Daoy (cell line): ENCODE measurements at regions not wholly inside any gene's neighbourhood (a gene's known extent, or its start where the extent isn't known, plus 50 kb on each side); places are given as distances from the start of the nearest gene placed in this dataset.

ENCODE experiments used
- DNase-seq: peaks from one replicate; pipeline ENCODE4 v3.0.0-alpha.2; 2015; ENCODE audit warnings: low read depth

- no peak for DNase-seq
Observed at GRCh38 chr18:2423761-2424160, 147.5 kb downstream of the METTL4 start.

DNA sequence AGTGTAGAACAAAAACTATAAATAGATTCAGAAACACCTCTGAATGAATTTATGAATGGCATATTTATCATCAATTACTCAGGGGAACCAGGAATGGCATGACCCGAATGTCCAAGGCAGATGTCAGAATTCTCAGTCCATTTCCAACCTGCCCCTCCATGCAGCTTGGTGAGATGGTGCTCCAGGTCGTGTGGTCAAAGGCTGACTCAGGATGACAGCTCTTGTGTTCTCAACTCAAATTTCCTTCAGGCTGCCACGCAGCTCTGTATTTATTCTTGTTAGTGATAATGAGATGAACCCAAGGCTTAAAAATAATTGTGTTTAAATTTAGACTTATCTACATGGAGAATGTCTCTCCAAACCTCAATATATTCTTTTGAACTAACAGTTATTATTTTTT, 146.9 kb downstream of the METTL4 start:
- DNase-seq, result no peak

GRCh38 chr18:2425426-2426317, 145.6 kb downstream of the METTL4 start:
- no peak for DNase-seq

- no peak for DNase-seq
Observed at GRCh38 chr18:2430191-2430590, 141.1 kb downstream of the METTL4 start.

GRCh38 chr18:2431806-2432205, 139.5 kb downstream of the METTL4 start:
- no peak for DNase-seq

DNA sequence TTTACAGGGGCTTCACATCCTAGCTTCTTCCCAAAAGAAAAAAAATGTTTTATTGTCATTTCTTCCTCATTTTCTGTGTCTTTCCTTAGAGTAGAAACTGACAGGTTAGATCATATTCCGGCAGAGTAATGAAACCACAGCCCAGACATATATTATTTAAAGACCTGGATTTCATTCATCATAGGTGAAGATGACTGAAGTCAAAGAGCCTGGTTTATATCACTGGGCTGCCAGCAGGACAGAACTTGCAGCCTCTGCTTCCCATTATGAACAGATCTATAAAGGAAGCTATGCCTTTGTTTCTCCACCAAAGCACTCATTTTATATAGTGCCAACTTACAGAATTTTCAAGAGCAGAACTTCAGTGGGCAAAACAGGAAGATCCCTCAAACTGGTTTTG, 137.9 kb downstream of the METTL4 start:
- DNase-seq, result no peak

DNA sequence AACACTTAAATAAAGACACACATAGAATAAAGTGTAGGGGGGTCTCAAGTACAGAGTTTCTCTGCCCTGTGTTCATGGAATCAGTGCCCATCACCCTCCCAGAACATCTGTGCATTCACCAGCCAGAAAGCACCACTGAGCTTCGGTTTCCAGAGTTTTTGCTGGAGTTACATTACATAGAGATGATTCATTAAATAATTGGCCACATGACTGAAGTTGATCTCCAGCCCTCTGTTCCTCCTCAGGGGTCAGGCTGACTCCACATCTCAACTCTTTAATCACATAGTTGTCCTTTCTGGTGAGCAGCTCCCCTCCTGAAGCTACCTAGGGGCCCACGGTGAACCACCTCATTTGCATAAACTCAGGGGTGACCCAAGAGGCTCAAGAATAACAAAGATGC, 129.8 kb downstream of the METTL4 start:
- no peak for DNase-seq

- DNase-seq, result no peak
Observed at GRCh38 chr18:2442006-2442405, 129.3 kb downstream of the METTL4 start.

GRCh38 chr18:2442726-2443275, 128.5 kb downstream of the METTL4 start:
- no peak for DNase-seq

DNA sequence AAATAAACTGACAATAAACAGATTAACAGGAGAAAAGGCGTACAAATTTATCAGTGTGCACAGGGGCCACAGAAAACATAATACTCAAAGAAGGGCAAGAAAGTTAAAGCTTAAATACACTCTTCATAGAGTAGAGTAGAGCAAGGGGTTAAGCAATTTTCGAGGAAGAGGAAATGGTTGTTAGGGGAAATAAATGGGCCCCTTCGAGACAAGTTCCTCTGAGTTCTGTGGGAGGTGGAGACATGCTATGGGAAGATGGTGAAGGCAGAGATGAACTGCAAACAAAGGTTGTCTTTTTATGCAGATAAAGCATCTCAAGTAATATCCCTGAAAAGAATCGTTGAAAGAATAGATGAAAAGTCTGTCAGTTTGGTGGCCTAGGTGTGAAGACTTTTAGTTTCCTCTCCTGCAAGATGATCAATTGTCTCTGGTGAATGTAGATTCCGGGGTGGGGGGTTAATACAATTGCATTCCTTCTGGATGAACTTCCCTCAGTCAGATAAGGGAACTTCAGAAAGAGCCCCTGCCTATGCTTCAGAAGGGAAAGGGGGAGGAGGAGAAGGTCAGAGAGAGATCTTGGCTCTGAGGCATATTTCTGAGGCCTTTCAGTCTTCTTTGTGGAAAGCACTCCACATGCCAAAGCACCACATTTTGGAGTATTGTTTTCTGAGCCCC, 127.0 kb downstream of the METTL4 start:
- no peak for DNase-seq

- DNase-seq, result no peak
Observed at GRCh38 chr18:2448565-2449151, 122.6 kb downstream of the METTL4 start.

DNA sequence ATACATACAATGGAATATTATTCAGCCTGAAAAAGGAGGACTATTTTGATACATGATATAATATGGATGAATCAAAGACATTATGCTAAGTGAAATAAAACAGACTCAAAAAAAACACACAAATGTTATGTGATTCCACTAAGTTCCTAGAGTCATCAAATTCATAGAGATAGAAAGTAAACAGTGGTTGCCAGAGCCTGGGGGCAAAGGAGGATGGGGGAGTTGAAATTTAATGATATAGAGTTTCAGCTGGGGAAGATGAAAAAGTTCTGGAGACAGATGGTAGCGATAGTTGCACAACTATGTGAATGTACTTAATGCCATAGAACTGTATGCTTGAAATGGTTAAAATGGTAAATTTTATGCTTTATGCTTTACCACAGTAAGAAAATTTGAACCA, 119.7 kb downstream of the METTL4 start:
- DNase-seq, result no peak

DNA sequence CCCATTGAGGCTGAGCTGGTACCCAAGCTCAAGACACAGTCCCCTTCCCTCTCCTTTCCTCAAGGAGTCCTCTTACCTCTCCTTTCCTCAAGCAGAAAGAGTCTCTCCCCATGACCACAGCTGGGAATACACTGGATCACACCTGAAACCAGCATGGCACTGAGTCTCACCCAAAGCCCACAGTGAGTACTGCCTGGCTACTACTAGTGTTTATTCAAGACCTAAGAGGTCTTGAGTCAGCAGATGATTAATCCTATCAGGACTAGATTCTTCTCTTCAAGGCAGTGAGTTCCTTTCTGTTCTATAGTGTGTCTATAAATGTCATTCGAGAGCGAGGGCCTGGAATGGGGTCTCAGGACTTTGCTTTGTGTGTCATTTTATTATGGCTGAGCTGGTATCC, 111.4 kb downstream of the METTL4 start:
- peak; percentile 9 for DNase-seq

DNA sequence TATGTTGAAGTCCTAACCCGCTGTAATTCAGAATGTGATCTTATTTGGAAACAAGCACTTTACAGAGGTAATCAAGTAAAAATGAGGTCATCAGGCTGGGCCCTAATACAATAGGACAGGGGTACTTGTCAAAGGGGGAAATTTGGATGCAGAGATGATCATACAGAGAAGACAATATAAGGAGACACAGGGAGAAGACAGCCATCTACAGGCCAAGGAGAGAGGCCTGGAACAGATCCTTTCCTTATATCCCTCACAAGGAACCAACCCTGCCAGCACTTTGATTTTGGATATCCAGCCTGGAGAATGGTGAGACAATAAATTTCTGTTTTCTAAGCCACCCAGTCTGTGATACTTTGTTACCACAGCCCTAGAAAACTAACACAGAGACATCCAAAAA, 104.3 kb downstream of the METTL4 start:
- DNase-seq, result no peak

GRCh38 chr18:2468051-2468450, 103.3 kb downstream of the METTL4 start:
- DNase-seq, result no peak

- no peak for DNase-seq
Observed at GRCh38 chr18:2471523-2471922, 99.8 kb downstream of the METTL4 start.

GRCh38 chr18:2478662-2479061, 92.6 kb downstream of the METTL4 start:
- no peak for DNase-seq

DNA sequence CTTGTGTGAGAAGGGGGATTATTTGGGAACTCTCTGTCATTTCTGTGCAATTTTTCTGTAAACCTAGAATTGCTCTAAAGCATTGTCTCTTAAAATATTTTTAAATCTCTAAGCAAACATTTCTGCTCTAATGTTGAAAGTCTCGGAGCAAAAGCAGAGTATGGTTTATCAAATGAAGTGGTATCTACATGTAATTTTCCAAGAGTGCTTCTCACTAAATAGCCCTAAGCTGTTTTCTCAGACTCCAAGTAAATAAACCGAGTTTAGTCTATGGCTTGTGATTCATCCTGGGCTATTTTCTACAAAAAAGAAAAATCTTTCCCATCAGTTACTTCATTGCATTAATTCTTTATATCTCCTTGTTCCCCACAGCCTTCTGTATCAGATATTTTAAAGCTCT, 90.8 kb downstream of the METTL4 start:
- no peak for DNase-seq

GRCh38 chr18:2482706-2483475, 88.4 kb downstream of the METTL4 start:
- no peak for DNase-seq

- DNase-seq, result no peak
Observed at GRCh38 chr18:2485983-2486382, 85.3 kb downstream of the METTL4 start.

GRCh38 chr18:2486426-2486825, 84.9 kb downstream of the METTL4 start:
- no peak for DNase-seq
